GM18526 (cell line): ENCODE measurements at regions not wholly inside any gene's neighbourhood (a gene's known extent, or its start where the extent isn't known, plus 50 kb on each side); places are given as distances from the start of the nearest gene placed in this dataset.

Experiments
- POLR2A ChIP-seq: IDR thresholded peaks from 3 replicates; pipeline ENCODE4 v1.6.1; 2011; ENCODE audit not compliant: insufficient read length; ENCODE audit errors: extremely low read depth

DNA sequence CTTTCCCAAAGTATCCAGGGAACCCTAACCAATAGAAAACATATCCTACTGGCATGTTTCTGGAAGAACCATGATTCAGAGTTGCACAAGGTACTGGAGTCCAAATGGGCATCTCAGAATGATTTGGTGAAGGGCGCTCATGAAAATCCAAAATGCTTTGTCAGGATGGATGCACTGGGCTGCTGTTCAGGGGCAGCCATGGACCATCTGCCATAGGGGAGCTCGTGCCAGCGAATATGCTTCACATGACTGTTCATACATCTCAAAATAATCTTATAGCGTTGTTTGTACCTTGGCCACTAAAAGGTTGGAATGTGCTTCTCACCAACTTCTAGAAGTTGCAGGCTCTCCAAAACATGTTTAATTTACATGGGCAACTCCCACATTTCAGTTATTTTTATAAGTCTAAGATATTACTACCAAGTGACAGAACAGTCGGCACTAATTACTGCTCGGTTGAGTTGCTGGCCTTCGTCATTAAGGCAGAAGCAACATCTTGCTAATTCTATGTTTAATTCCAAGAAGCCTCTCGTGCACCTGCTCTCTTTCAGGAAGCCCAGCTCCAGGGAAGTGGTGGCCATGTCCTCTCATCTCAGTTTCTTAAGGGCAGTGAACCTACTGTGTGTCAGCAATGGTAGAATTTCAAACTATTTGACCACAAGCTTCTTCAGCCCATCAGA, 1497.7 kb downstream of the TBC1D22A start:
- TF ChIP-seq POLR2A, result no peak

- TF ChIP-seq POLR2A, result no peak
Observed at GRCh38 chr22:48258811-48259210, 1496.4 kb downstream of the TBC1D22A start.

DNA sequence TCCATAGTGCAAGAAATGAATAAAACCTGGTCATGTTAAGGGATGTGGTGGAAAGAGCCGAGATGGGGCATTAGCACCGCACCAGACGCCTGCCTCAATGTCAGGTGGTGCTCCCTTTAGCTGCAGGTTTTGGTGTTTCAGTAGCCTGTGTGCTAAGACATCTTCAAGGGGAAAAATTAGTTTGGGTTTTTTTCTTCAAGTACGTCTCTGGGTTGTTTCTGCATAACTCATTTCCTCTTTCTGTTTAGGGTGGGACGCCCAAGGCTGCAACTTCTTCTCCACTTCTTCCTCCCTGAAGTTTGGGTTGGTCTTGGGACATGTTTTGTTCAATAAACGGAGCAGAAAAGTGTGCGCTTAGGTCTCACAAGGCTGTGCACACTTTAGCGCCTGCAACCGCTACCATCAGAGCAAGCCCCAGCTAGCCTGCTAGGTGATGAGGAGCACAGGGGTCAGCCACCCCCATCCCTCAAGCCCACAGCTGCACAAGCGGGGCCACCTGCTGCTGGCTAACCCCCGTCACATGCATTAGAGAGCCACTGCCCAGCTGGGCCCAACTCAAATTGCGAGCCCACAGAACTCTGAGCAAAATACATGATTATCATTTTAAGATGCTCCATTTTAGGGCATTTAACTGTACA, 1495.7 kb downstream of the TBC1D22A start:
- TF ChIP-seq POLR2A, result no peak

GRCh38 chr22:48257685-48258055, 1495.2 kb downstream of the TBC1D22A start:
- TF ChIP-seq POLR2A, result no peak

- TF ChIP-seq POLR2A, result no peak
Observed at GRCh38 chr22:48256776-48257684, 1494.6 kb downstream of the TBC1D22A start.

DNA sequence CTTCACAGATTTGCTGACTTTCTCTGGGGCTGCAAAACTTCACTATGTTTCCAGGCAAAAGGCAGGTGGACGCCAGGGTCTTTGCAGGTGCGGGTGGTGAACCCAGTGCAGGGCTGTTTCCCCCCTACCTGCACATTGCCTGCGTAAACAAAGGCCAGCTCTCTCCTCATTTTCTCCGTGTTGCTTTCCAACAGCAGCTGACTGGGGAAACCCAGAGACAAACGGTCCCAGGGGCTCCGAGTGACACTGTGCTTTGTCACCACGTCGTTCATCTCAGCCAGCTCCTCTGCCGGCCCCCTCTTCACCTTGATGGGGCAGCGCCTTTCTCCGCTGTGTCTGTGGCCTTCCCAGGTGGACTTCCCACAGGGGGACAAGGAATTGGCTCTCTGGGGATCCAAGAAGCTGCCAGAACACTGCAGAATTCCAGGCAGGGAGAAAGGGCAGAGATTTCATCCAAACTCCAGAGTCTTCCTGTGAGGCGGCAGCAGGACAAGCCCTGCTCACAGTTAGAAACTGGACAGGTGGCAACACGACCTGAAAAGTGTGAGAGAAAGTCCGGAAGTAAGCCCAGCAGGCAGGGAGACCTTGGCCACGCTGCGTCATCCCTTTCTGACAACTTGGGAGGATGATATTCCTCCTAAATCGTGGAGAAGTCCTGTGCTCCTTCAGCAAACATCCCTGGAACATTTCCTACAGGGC, 1493.7 kb downstream of the TBC1D22A start:
- no peak for TF ChIP-seq POLR2A

DNA sequence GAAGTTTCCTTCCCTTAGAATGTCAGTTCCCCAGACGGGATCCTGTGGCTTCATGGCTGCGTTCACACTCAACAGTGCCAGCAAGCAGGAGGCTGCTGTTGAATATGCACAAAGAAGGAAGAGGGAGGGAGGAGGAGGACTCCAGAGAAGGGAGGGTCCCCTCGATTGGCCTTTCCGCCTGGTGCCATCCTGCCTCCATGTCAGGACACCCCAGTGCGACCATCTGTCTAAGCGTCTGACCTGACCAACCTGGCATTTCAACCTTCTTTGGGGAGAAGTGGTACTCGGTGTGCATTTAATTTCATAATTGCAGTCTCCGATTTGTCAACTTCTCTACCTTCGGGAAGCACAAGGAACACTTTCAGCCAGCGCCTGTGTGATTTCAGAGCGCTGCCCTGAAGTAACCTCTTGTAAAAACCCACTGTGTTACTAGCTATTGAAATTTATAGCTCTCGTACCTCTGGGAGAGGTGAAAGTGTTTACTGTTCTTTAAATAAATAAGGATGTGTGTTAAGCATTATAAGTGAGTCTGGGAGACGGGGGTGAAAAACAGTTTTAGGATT, 1491.9 kb downstream of the TBC1D22A start:
- no peak for TF ChIP-seq POLR2A

- no peak for TF ChIP-seq POLR2A
Observed at GRCh38 chr22:48253573-48253972, 1491.1 kb downstream of the TBC1D22A start.

- TF ChIP-seq POLR2A, result no peak
Observed at GRCh38 chr22:48253136-48253535, 1490.7 kb downstream of the TBC1D22A start.

GRCh38 chr22:48251629-48252028, 1489.2 kb downstream of the TBC1D22A start:
- TF ChIP-seq POLR2A, result no peak

GRCh38 chr22:48250937-48251530, 1488.6 kb downstream of the TBC1D22A start:
- no peak for TF ChIP-seq POLR2A

DNA sequence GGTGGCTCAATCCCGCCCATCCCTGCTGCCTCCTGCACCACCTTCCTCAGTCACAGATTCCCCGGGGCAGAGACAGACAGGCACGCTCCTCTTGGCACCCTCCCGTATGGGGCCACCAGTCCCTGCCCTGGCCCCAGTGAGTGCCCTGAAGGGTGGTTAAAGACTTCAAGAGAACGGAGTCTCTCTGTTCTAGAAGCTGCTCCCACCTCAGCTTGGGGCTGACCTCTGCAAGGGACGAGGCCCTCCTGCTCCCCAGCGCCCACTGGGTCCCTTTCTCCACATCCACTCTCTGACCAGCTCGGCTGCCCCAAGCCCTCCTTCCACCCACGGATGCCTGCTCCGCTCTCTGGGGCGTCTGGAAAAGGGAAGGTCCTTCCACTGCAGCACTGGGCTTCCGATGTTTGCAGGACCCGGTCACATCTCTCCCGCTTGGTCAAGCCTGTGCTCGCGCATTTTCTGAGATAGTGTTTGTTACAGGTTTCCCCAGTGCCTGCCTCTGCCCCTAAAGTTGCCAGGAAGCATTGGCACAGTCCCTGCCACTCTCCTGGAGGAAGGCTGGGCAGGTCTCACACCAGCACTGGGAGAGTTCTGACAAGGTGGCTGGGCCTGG, 1487.9 kb downstream of the TBC1D22A start:
- no peak for TF ChIP-seq POLR2A

GRCh38 chr22:48249713-48250268, 1487.3 kb downstream of the TBC1D22A start:
- no peak for TF ChIP-seq POLR2A

DNA sequence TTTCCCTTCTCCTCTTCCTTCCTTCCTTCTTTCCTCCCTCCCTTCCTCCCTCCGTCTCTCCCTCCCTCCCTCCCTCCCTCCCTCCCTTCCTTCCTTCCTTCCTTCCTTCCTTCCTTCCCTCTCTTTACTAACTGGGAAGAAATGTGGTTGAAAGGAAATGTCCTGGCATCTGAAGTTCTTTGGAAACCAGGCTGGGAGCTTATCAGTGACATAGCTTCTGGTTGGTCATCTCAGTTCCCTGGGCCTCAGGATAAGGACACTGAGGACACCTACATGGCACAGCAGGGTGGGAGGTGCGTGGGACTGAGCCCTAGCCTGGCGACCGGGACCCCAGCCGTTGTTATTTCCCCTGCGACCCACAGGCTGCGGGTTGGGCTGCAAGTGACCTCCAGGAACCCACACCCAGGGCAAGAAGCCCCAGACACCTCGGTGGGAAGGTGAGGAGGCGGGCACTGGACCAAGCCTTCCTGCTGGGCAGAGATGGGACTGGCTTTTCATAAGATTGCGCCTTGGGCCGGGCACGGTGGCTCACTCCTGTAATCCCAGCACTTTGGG, 1486.5 kb downstream of the TBC1D22A start:
- no peak for TF ChIP-seq POLR2A
